SK-N-SH (cell line): ENCODE measurements at regions not wholly inside any gene's neighbourhood (a gene's known extent, or its start where the extent isn't known, plus 50 kb on each side); places are given as distances from the start of the nearest gene placed in this dataset.

ENCODE experiments used
- CTCF ChIA-PET: fragments of 300-600, 350-600 bp; formaldehyde crosslinking; extraction: SDS; loops from one replicate; lab custom pipeline; 2021; lab: Yijun Ruan, JAX
- POLR2A ChIA-PET: fragments of 350-600 bp; sonication (Branson Sonifier 250); formaldehyde crosslinking; extraction: SDS; loops from one replicate; lab custom pipeline; 2020; ENCODE audit warnings: antibody characterized with exemption, inconsistent platforms; lab: Yijun Ruan, JAX
- DNase-seq: peaks from one replicate; pipeline ENCODE4 v3.0.0; 2012
- H2AFZ ChIP-seq: fragments of 200-600 bp; sonication (generic); 2 replicates; pipeline ENCODE4 v1.8.1; 2016; ENCODE audit warnings: antibody characterized with exemption, mild to moderate bottlenecking, low read depth
- H3F3A ChIP-seq: fragments of 200-600 bp; sonication (generic); replicated peaks from 2 replicates; pipeline ENCODE3; 2016; ENCODE audit warnings: antibody characterized with exemption, mild to moderate bottlenecking; ENCODE audit not compliant: insufficient read depth
- H3K27ac ChIP-seq, 2 experiments: fragments of 200-500 bp in 1 of 2; fragments of 200-600 bp in 1 of 2; sonication (Bioruptor generic) in 1 of 2; sonication (generic), shearing (Covaris generic) in 1 of 2; 2 replicates each; pipeline versions ENCODE4 v1.5.1 to v1.6.1; 2014 to 2016; ENCODE audit warnings: low read depth in 2 of 2, inconsistent platforms in 1 of 2, low read length in 1 of 2, mild to moderate bottlenecking in 1 of 2, mixed read lengths in 1 of 2
- H3K27me3 ChIP-seq: fragments of 200-600 bp; sonication (generic), shearing (Covaris generic); 2 replicates; pipeline ENCODE4 v1.6.1; 2016; ENCODE audit warnings: mixed run types; ENCODE audit not compliant: insufficient read depth
- H3K36me3 ChIP-seq, 2 experiments: fragments of 200-500 bp in 1 of 2; fragments of 200-600 bp in 1 of 2; sonication (Bioruptor generic) in 1 of 2; sonication (generic) in 1 of 2; replicated peaks in 1 of 2; 2 replicates each; pipeline versions ENCODE3 to v1.5.1; 2014 to 2016; ENCODE audit warnings: low read length in 1 of 2, mild to moderate bottlenecking in 1 of 2; ENCODE audit not compliant: insufficient read depth in 2 of 2, control insufficient read depth in 1 of 2
- H3K4me1 ChIP-seq, 2 experiments: fragments of 200-500 bp in 1 of 2; fragments of 200-600 bp in 1 of 2; sonication (Bioruptor generic) in 1 of 2; sonication (generic), shearing (Covaris generic) in 1 of 2; 2 replicates each; pipeline versions ENCODE4 v1.5.1 to v1.6.1; 2014 to 2016; ENCODE audit warnings: low read depth in 1 of 2, low read length in 1 of 2, mixed run types in 1 of 2; ENCODE audit not compliant: insufficient read depth in 2 of 2, control insufficient read depth in 1 of 2
- H3K4me2 ChIP-seq: fragments of 200-600 bp; sonication (generic), shearing (Covaris generic); 2 replicates; pipeline ENCODE4 v1.6.1; 2017; ENCODE audit warnings: mixed run types
- H3K4me3 ChIP-seq, 2 experiments: fragments of 200-500 bp in 1 of 2; fragments of 200-600 bp in 1 of 2; sonication (Bioruptor generic) in 1 of 2; sonication (generic), shearing (Covaris generic) in 1 of 2; 2 replicates each; pipeline versions ENCODE4 v1.5.1 to v1.8.1; 2014 to 2016; ENCODE audit warnings: low read depth in 2 of 2, inconsistent platforms in 1 of 2, low read length in 1 of 2, mild to moderate bottlenecking in 1 of 2, mixed read lengths in 1 of 2, moderate library complexity in 1 of 2
- H3K79me2 ChIP-seq: fragments of 200-600 bp; sonication (generic); 2 replicates; pipeline ENCODE4 v1.8.1; 2017; ENCODE audit warnings: mild to moderate bottlenecking; ENCODE audit not compliant: insufficient read depth
- H3K9ac ChIP-seq: fragments of 200-600 bp; sonication (generic); 2 replicates; pipeline ENCODE4 v1.6.1; 2017; ENCODE audit warnings: mixed run types
- H3K9me2 ChIP-seq: fragments of 200-600 bp; sonication (generic); 2 replicates; pipeline ENCODE4 v1.6.1; 2017; ENCODE audit warnings: mixed run types
- H3K9me3 ChIP-seq: fragments of 200-600 bp; sonication (generic); 2 replicates; pipeline ENCODE4 v1.6.1; 2017; ENCODE audit warnings: mixed run types, mild to moderate bottlenecking, moderate library complexity
- H4K20me1 ChIP-seq: fragments of 200-600 bp; sonication (generic); 2 replicates; pipeline ENCODE4 v1.6.1; 2017; ENCODE audit warnings: mild to moderate bottlenecking, mixed run types; ENCODE audit not compliant: insufficient read depth
- CTCF ChIP-seq: fragments of 200-600 bp; sonication (generic); IDR thresholded peaks from 2 replicates; pipeline ENCODE4 v1.6.1; 2017; ENCODE audit warnings: antibody characterized with exemption, mild to moderate bottlenecking, moderate library complexity
- FOSL2 ChIP-seq: IDR thresholded peaks from 2 replicates; pipeline ENCODE4 v1.4.0; 2012; ENCODE audit warnings: low read depth, mild to moderate bottlenecking, moderate library complexity, borderline replicate concordance
- IRF3 ChIP-seq: fragments of 150-350 bp; IDR thresholded peaks from 2 replicates; pipeline ENCODE4 v1.6.1; 2016; ENCODE audit warnings: mild to moderate bottlenecking, low read depth, low read length
- JUND ChIP-seq: IDR thresholded peaks from 2 replicates; pipeline ENCODE4 v1.4.0; 2012
- MEF2A ChIP-seq: IDR thresholded peaks from 2 replicates; pipeline ENCODE4 v1.4.0; 2012; ENCODE audit warnings: low read depth, borderline replicate concordance
- MXI1 ChIP-seq: IDR thresholded peaks from 2 replicates; pipeline ENCODE4 v1.6.1; 2012; ENCODE audit warnings: mild to moderate bottlenecking, low read depth, low read length, improper control_type of control experiment
- NFIC ChIP-seq: IDR thresholded peaks from 2 replicates; pipeline ENCODE4 v1.4.0; 2012; ENCODE audit warnings: borderline replicate concordance
- POLR2AphosphoS5 ChIP-seq: IDR thresholded peaks from 2 replicates; pipeline ENCODE4 v1.6.1; 2012; ENCODE audit warnings: low read depth, low read length
- RCOR1 ChIP-seq: fragments of 150-350 bp; IDR thresholded peaks from 2 replicates; pipeline ENCODE4 v1.6.1; 2017; ENCODE audit warnings: antibody characterized with exemption, low read length
- TAF1 ChIP-seq: IDR thresholded peaks from 2 replicates; pipeline ENCODE4 v1.6.1; 2012; ENCODE audit warnings: low read depth, mild to moderate bottlenecking, low read length, moderate library complexity, borderline replicate concordance
- TCF12 ChIP-seq: IDR thresholded peaks from 2 replicates; pipeline ENCODE4 v1.4.0; 2012
- WGBS: methylation state at CpG from one replicate; pipeline ENCODE4 v1.1.6; 2017; ENCODE audit warnings: low lambda C conversion rate; 5-methylcytosine and 5-hydroxymethylcytosine counted together
- TF ChIP-seq, protein P1 (sequence below): IDR thresholded peaks from 2 replicates; pipeline ENCODE4 v1.4.0; 2012; ENCODE audit warnings: low read depth, borderline replicate concordance
- TF ChIP-seq, protein P2 (sequence below): IDR thresholded peaks from 2 replicates; pipeline ENCODE4 v1.4.0; 2012; ENCODE audit warnings: low read depth
- TF ChIP-seq, protein P3 (sequence below): IDR thresholded peaks from 2 replicates; pipeline ENCODE4; 2012

GRCh38 chrX:122418758-122419157, 765.3 kb upstream of the GRIA3 start:
- Histone ChIP-seq H3K4me3 (no peak overlapping the region), H3K27me3 (no peaks in the 10 kb centered on the region), H3F3A (no peaks in the 10 kb centered on the region), H3K36me3 (no peaks in the 10 kb centered on the region), H3K79me2 (no peaks in the 10 kb centered on the region), H3K4me1 (no peaks in the 10 kb centered on the region), H4K20me1 (no peaks in the 10 kb centered on the region), H2AFZ (no peak overlapping the region), H3K9me2 (no peaks in the 10 kb centered on the region), H3K9me3 (no peaks in the 10 kb centered on the region), H3K4me2 (no peak overlapping the region), H3K9ac (no peak overlapping the region), H3K27ac (no peak overlapping the region)
- ChIA-PET CTCF (no interaction called here), POLR2A (no interaction called here)
- under 1% methylated on average over 7 of the region's 7 CpGs for WGBS
- no peak for DNase-seq
- no peak for TF ChIP-seq FOSL2
- no peak for TF ChIP-seq JUND
- no peak for TF ChIP-seq MXI1
- TF ChIP-seq, protein P1, sequence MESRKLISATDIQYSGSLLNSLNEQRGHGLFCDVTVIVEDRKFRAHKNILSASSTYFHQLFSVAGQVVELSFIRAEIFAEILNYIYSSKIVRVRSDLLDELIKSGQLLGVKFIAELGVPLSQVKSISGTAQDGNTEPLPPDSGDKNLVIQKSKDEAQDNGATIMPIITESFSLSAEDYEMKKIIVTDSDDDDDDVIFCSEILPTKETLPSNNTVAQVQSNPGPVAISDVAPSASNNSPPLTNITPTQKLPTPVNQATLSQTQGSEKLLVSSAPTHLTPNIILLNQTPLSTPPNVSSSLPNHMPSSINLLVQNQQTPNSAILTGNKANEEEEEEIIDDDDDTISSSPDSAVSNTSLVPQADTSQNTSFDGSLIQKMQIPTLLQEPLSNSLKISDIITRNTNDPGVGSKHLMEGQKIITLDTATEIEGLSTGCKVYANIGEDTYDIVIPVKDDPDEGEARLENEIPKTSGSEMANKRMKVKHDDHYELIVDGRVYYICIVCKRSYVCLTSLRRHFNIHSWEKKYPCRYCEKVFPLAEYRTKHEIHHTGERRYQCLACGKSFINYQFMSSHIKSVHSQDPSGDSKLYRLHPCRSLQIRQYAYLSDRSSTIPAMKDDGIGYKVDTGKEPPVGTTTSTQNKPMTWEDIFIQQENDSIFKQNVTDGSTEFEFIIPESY = no peak
- TF ChIP-seq TCF12 = no peak
- TF ChIP-seq, protein P2, sequence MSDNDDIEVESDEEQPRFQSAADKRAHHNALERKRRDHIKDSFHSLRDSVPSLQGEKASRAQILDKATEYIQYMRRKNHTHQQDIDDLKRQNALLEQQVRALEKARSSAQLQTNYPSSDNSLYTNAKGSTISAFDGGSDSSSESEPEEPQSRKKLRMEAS = no peak
- TF ChIP-seq IRF3 = no peak
- no peak for TF ChIP-seq NFIC
- TF ChIP-seq RCOR1 = no peak
- TF ChIP-seq, protein P3, sequence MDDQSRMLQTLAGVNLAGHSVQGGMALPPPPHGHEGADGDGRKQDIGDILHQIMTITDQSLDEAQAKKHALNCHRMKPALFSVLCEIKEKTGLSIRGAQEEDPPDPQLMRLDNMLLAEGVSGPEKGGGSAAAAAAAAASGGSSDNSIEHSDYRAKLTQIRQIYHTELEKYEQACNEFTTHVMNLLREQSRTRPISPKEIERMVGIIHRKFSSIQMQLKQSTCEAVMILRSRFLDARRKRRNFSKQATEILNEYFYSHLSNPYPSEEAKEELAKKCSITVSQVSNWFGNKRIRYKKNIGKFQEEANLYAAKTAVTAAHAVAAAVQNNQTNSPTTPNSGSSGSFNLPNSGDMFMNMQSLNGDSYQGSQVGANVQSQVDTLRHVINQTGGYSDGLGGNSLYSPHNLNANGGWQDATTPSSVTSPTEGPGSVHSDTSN = no peak
- TF ChIP-seq CTCF = no peak
- no peak for TF ChIP-seq MEF2A
- TF ChIP-seq POLR2AphosphoS5 = no peak
- TF ChIP-seq TAF1 = no peak
